Memory B cell (primary cell): ENCODE measurements at regions not wholly inside any gene's neighbourhood (a gene's known extent, or its start where the extent isn't known, plus 50 kb on each side); places are given as distances from the start of the nearest gene placed in this dataset.
A peak's percentile ranks its signal among the peaks of the same experiment; 100 is the strongest.
"Not testable (repeated sequence)": the region's sequence is repeated elsewhere in the genome, so short reads cannot be mapped to it uniquely, and the experiment has no call there.

Source experiments
- ATAC-seq: fragments of 150-1000 bp; cut with Tn5 transposase; 2 replicates; pipeline ENCODE4 v1.10.0; 2021; ENCODE audit warnings: low read depth, mild to moderate bottlenecking, moderate library complexity
- DNase-seq, 2 donors: peaks; one replicate each; pipeline ENCODE4 v3.0.0; 2022; ENCODE audit warnings: low spot score in 2 of 2
- H3K27ac Mint-ChIP-seq: one replicate; pipeline ENCODE4 v1.8.0; 2022; ENCODE audit warnings: mild to moderate bottlenecking, moderate library complexity, mixed read lengths
- H3K27me3 Mint-ChIP-seq: one replicate; pipeline ENCODE4 v1.8.0; 2022; ENCODE audit warnings: mixed read lengths
- H3K36me3 Mint-ChIP-seq: one replicate; pipeline ENCODE4 v1.8.0; 2022; ENCODE audit warnings: mild to moderate bottlenecking, mixed read lengths
- H3K4me1 Mint-ChIP-seq: one replicate; pipeline ENCODE4 v1.8.0; 2022; ENCODE audit warnings: mixed read lengths
- H3K4me3 Mint-ChIP-seq: one replicate; pipeline ENCODE4 v1.8.0; 2022; ENCODE audit warnings: mild to moderate bottlenecking, moderate library complexity, mixed read lengths
- H3K9me3 Mint-ChIP-seq: one replicate; pipeline ENCODE4 v1.8.0; 2022; ENCODE audit warnings: mixed read lengths

DNA sequence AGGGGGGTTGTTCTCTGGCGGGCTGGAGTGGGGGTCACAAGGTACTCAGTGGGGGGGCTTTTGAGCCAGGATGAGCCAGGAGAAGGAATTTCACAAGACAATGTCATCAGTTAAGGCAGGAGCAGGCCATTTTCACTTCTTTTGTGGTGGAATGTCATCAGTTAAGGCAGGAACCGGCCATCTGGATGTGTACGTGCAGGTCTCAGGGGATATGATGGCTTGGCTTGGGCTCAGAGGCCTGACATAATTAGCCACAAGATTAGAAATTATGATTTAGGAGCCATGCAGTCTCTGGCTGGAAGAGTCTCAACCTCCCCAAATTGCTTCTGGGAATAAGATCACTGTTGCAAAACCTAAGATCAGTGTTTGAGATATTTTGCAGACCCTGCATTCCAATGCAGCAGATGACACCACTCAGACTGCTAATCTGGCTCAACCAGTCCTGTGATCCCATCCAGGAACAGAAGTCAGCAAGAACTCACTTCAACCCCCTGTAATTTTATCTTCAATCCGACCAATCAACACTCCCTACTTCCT lies 84.4 kb upstream of the MSH6 start:
- Mint-ChIP-seq H3K27ac (peak overlapping the region; percentile 93), H3K4me1 (peaks cover 30% of the 10 kb centered on the region), H3K4me3 (peak overlapping the region; percentile 71)
- H3K36me3 Mint-ChIP-seq, DNase-seq, H3K27me3 Mint-ChIP-seq, H3K9me3 Mint-ChIP-seq, ATAC-seq: not testable (repeated sequence)

- H3K9me3 Mint-ChIP-seq, H3K36me3 Mint-ChIP-seq, H3K27me3 Mint-ChIP-seq, DNase-seq, ATAC-seq: not testable (repeated sequence)
- Mint-ChIP-seq H3K27ac (peak overlapping the region; percentile 93), H3K4me1 (peaks cover 30% of the 10 kb centered on the region), H3K4me3 (peak overlapping the region; percentile 71)
Observed at GRCh38 chr2:47697681-47698435, 85.1 kb upstream of the MSH6 start.

DNA sequence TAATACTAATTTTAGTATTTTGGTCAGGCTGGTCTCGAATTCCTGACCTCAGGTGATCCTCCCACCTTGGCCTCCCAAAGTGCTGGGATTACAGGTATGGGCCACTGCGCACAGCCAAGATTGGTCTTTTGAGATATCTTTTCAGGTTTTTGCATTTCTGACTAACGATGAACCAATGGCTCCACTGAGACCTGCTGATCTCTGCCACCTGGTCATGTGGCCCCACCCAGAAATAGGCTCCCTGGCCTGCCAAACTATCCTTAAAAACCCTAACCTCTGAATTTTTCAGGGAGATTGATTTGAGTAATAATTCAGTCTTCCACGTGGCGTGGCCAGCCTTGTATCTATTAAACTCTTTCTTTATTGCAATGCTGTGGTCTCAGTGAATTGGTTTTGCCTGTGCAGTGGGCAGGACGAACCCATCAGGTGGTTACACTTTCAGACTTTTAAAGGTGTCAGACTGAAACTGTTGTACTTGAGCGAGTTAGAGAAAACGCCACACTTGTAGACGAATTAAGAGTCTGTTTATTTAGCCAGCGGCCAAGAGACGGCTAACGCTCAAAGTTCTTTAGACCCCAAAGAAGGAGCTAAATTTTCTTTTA lies 85.8 kb upstream of the MSH6 start:
- Mint-ChIP-seq H3K27me3 (peaks cover 6% of the 10 kb centered on the region), H3K9me3 (no peaks in the 10 kb centered on the region), H3K36me3 (peaks cover 1% of the 10 kb centered on the region), H3K4me3 (peak overlapping the region; percentile 67), H3K27ac (peak overlapping the region; percentile 93), H3K4me1 (peaks cover 30% of the 10 kb centered on the region)
- no peak for DNase-seq
- ATAC-seq, result peak; percentile 48

- Mint-ChIP-seq H3K4me1 (peaks cover 30% of the 10 kb centered on the region), H3K27me3 (peaks cover 6% of the 10 kb centered on the region), H3K4me3 (peak overlapping the region; percentile 63), H3K27ac (peak overlapping the region; percentile 10), H3K36me3 (peaks cover 1% of the 10 kb centered on the region), H3K9me3 (no peaks in the 10 kb centered on the region)
- no peak for DNase-seq
- no peak for ATAC-seq
Observed at GRCh38 chr2:47696478-47696831, 86.5 kb upstream of the MSH6 start.

GRCh38 chr2:47695800-47696477 lies 87.0 kb upstream of the MSH6 start:
- Mint-ChIP-seq H3K4me1 (peaks cover 30% of the 10 kb centered on the region), H3K36me3 (peaks cover 1% of the 10 kb centered on the region), H3K27ac (peak overlapping the region; percentile 10), H3K9me3 (no peaks in the 10 kb centered on the region), H3K4me3 (peak overlapping the region; percentile 63), H3K27me3 (peaks cover 6% of the 10 kb centered on the region)
- ATAC-seq, result no peak
- no peak for DNase-seq

DNA sequence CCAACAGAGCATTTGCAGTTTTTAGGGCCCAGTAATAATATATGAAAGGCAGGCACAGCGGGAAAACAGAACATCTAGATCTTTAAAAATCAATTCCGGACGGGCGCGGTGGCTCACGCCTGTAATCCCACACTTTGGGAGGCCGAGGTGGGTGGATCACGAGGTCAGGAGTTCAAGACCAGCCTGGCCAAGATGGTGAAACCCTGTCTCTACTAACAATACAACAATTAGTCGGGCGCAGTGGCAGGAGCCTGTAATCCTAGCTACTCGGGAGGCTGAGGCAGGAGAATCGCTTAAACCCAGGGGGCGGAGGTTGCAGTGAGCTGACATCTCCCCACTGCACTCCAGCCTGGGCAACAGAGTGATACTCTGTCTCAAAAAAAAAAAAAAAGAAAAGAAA lies 88.5 kb upstream of the MSH6 start:
- not testable (repeated sequence) for H3K4me3 Mint-ChIP-seq, ATAC-seq, DNase-seq, H3K27me3 Mint-ChIP-seq, H3K36me3 Mint-ChIP-seq, H3K27ac Mint-ChIP-seq, H3K9me3 Mint-ChIP-seq
- H3K4me1 Mint-ChIP-seq, result peaks cover 35% of the 10 kb centered on the region

DNA sequence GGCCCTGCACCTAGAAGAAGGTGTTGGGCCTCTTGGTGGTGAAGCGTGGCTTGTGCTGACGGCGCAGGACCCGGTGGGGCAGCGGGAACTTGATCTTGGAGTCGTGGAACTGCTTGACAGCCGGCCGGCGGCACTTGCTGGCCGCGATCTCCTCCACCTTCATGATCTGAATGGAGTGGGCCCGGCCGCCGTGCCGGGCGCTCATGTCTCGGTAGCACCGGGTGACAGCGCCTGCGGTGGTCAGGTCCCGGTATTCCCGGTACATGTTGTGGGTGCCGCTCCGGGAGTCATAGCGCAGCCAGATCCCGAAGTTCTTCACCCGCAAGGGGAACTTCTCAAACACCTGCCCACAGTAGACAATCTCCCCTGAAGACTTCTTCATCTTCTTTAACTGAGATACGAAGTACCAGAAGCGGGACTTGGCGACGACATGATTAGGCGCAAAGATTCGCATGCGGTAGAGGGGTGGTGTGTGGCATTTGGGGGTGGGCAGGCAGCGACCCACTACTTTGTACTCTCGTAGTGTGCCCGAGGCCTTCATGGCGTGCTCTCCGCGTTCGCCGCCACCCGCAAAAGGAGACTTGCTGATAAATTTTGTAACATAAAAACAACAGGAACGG lies 92.1 kb upstream of the MSH6 start:
- H3K9me3 Mint-ChIP-seq, H3K27me3 Mint-ChIP-seq, H3K4me3 Mint-ChIP-seq, ATAC-seq, H3K27ac Mint-ChIP-seq, DNase-seq, H3K36me3 Mint-ChIP-seq: not testable (repeated sequence)
- peaks cover 20% of the 10 kb centered on the region for H3K4me1 Mint-ChIP-seq

- Mint-ChIP-seq H3K4me1 (peaks cover 18% of the 10 kb centered on the region), H3K9me3 (no peaks in the 10 kb centered on the region), H3K27me3 (peaks cover 3% of the 10 kb centered on the region), H3K36me3 (peaks cover 2% of the 10 kb centered on the region), H3K4me3 (no peak overlapping the region), H3K27ac (no peak overlapping the region)
- DNase-seq (no peak), ATAC-seq (no peak)
Observed at GRCh38 chr2:47690132-47690531, 92.8 kb upstream of the MSH6 start.

DNA sequence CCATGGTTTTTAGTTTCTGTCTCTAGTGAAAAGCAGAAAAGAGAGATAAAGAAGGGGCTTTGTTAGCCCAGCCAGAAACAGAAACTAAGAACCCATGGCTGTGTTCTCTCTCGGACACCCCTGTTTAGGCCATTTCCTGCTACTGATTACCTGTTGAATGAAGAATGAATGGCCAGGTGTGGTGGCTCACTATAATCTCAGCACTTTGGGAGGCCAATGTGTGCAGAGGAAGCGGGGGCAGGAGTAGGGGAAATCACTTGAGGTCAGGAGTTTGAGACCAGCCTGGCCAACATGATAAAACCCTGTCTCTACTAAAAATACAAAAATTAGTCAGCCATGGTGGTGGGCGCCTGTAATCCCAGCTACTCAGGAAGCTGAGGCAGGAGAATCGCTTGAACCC lies 93.8 kb upstream of the MSH6 start:
- H3K27me3 Mint-ChIP-seq, H3K36me3 Mint-ChIP-seq, ATAC-seq, H3K9me3 Mint-ChIP-seq, DNase-seq: not testable (repeated sequence)
- peak overlapping the region; percentile 37 for H3K4me3 Mint-ChIP-seq
- H3K27ac Mint-ChIP-seq, result peak overlapping the region; percentile 71
- H3K4me1 Mint-ChIP-seq, result peaks cover 12% of the 10 kb centered on the region

DNA sequence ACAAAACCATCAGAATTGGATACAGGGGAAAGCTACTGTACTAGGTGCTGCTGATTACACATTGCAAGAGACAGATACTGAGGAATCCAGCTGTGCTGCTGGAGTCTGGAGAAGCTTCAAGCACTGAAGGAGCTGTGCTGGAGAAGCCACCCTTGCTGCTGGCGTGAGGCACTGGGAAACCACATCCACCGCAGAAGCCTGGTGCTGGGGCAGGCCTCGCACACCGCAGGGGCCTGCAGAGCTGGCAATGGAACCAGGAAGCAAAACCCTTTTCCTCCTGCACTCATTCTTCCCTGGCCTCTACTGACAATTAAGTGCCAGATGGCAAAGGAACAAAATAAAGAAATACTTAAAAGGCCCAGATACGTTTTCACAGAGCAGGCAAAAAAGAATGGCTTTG lies 94.4 kb upstream of the MSH6 start:
- Mint-ChIP-seq H3K36me3 (peaks cover 2% of the 10 kb centered on the region), H3K27ac (peak overlapping the region; percentile 71)
- ATAC-seq, result no peak

DNA sequence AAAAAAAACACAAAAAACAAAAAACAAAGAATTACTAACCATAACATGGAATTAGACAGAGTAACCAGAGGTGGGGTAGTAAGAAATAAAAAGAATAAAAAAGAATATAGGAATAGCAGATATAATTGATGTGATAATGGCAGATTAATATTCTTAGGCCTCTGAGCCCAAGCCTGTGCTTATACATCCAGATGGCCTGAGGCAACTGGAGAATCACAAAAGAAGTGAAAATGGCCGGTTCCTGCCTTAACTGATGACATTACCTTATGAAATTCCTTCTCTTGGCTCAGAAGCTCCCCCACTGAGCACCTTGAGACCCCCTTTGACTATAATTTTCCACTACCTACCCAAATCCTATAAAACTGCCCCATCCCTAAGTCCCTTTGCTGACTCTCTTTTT lies 95.1 kb upstream of the MSH6 start:
- Mint-ChIP-seq H3K27ac (no peak overlapping the region), H3K4me1 (peaks cover 10% of the 10 kb centered on the region), H3K36me3 (peaks cover 2% of the 10 kb centered on the region), H3K27me3 (no peaks in the 10 kb centered on the region), H3K9me3 (no peaks in the 10 kb centered on the region), H3K4me3 (no peak overlapping the region)
- no peak for DNase-seq
- ATAC-seq, result no peak

More for the DNA sequence above, 94.4 kb upstream of the MSH6 start:
- Mint-ChIP-seq H3K9me3 (no peaks in the 10 kb centered on the region), H3K4me3 (peak overlapping the region; percentile 37), H3K4me1 (peaks cover 10% of the 10 kb centered on the region), H3K27me3 (no peaks in the 10 kb centered on the region)
- no peak for DNase-seq

DNA sequence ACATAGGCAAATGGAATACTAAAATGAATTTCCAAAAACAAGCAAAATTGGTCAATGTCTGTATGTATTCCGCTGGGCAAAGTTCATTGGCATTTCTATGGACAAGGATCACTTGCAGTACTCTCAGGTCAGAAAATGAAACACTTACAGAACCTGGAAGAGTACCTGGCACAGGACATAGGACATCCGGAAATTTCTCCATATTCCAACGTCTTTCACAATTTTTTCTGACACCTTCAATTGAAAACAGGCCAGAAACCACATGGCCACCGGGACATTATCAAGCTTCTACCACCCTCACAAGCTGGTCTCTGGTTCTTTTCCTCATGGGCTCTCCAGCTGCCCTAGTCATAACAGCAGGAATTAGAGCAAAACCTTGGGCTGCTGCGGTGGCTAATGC lies 96.9 kb upstream of the MSH6 start:
- peaks cover 1% of the 10 kb centered on the region for H3K9me3 Mint-ChIP-seq
- ATAC-seq, result no peak

GRCh38 chr2:47682216-47682749 lies 100.7 kb upstream of the MSH6 start:
- H3K27me3 Mint-ChIP-seq, result no peaks in the 10 kb centered on the region
- H3K4me1 Mint-ChIP-seq, result no peaks in the 10 kb centered on the region
- H3K36me3 Mint-ChIP-seq, result peaks cover 2% of the 10 kb centered on the region
- H3K9me3 Mint-ChIP-seq, result peaks cover 1% of the 10 kb centered on the region
- DNase-seq (no peak), ATAC-seq (no peak)
- H3K27ac Mint-ChIP-seq, result no peak overlapping the region
- H3K4me3 Mint-ChIP-seq, result no peak overlapping the region

More for the DNA sequence above, 96.9 kb upstream of the MSH6 start:
- Mint-ChIP-seq H3K4me3 (no peak overlapping the region), H3K27me3 (no peaks in the 10 kb centered on the region), H3K36me3 (peaks cover 4% of the 10 kb centered on the region), H3K27ac (no peak overlapping the region), H3K4me1 (peaks cover 10% of the 10 kb centered on the region)
- DNase-seq, result no peak
